Loucy (cell line): ENCODE measurements at regions not wholly inside any gene's neighbourhood (a gene's known extent, or its start where the extent isn't known, plus 50 kb on each side); places are given as distances from the start of the nearest gene placed in this dataset.

Experiments used
- EZH2phosphoT487 ChIP-seq: fragments of 200-600 bp; IDR thresholded peaks from 2 replicates; pipeline ENCODE4 v1.6.1; 2018; ENCODE audit warnings: antibody characterized with exemption, mild to moderate bottlenecking, moderate library complexity, borderline replicate concordance
- TF ChIP-seq, protein P1 (sequence below): fragments of 200-600 bp; sonication (generic); conservative IDR thresholded peaks from 2 replicates; pipeline ENCODE4 v1.5.1; 2014; ENCODE audit warnings: mild to moderate bottlenecking, antibody characterized with exemption, low read length

DNA sequence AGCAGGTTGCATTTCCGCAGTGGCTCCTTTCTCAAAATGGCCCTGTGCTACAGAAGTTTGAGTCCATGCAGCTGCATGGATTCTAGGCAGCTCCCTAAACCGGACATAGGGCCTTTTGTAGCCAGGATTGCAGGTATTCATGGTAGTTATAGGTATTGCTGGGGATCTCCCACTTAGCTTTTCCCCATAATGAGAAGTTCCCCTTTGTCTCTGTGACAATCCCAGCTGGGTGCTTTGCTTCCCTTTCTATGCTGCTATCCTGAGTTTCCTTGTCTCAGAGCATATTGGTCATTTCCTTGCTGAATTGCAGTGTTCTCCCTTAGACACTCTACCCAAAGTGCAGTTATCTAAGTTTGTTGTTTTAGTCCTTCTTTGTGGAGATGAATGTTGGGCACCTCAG is 120.9 kb upstream of the MIS18BP1 start:
- TF ChIP-seq, protein P1, sequence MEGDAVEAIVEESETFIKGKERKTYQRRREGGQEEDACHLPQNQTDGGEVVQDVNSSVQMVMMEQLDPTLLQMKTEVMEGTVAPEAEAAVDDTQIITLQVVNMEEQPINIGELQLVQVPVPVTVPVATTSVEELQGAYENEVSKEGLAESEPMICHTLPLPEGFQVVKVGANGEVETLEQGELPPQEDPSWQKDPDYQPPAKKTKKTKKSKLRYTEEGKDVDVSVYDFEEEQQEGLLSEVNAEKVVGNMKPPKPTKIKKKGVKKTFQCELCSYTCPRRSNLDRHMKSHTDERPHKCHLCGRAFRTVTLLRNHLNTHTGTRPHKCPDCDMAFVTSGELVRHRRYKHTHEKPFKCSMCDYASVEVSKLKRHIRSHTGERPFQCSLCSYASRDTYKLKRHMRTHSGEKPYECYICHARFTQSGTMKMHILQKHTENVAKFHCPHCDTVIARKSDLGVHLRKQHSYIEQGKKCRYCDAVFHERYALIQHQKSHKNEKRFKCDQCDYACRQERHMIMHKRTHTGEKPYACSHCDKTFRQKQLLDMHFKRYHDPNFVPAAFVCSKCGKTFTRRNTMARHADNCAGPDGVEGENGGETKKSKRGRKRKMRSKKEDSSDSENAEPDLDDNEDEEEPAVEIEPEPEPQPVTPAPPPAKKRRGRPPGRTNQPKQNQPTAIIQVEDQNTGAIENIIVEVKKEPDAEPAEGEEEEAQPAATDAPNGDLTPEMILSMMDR = no peak
- TF ChIP-seq EZH2phosphoT487 = no peak
